GM23338 (cell line): ENCODE measurements at regions not wholly inside any gene's neighbourhood (a gene's known extent, or its start where the extent isn't known, plus 50 kb on each side); places are given as distances from the start of the nearest gene placed in this dataset.

Experiments used
- ATAC-seq: fragments of 200-7000 bp; cut with Tn5 transposase; 3 replicates; pipeline ENCODE4 v1.9.1; 2020
- DNase-seq: peaks from one replicate; pipeline ENCODE4 v3.0.0-alpha.2; 2015; ENCODE audit warnings: low spot score
- H2AFZ ChIP-seq: fragments of 200-600 bp; sonication (generic); 2 replicates; pipeline ENCODE4 v1.8.0; 2016; ENCODE audit warnings: antibody characterized with exemption, mild to moderate bottlenecking, moderate library complexity
- H3F3A ChIP-seq: fragments of 200-600 bp; sonication (generic); replicated peaks from 2 replicates; pipeline ENCODE4 v1.8.0; 2017; ENCODE audit warnings: antibody characterized with exemption, mixed run types, low read depth
- H3K27ac ChIP-seq: fragments of 200-600 bp; sonication (generic); 2 replicates; pipeline ENCODE4 v1.6.1; 2016; ENCODE audit warnings: low read depth
- H3K27me3 ChIP-seq: fragments of 200-600 bp; sonication (generic); 2 replicates; pipeline ENCODE4 v1.8.0; 2016; ENCODE audit warnings: mild to moderate bottlenecking, mixed run types, moderate library complexity; ENCODE audit not compliant: insufficient read depth
- H3K36me3 ChIP-seq: fragments of 200-600 bp; sonication (generic); 2 replicates; pipeline ENCODE4 v1.8.0; 2016; ENCODE audit warnings: mild to moderate bottlenecking; ENCODE audit not compliant: insufficient read depth
- H3K4me1 ChIP-seq: fragments of 200-600 bp; sonication (generic); 2 replicates; pipeline ENCODE4 v1.8.0; 2016; ENCODE audit warnings: mild to moderate bottlenecking, moderate library complexity; ENCODE audit not compliant: insufficient read depth
- H3K4me2 ChIP-seq: fragments of 200-600 bp; sonication (generic); 2 replicates; pipeline ENCODE4 v1.7.1; 2017; ENCODE audit warnings: mixed run types
- H3K4me3 ChIP-seq: fragments of 200-600 bp; sonication (generic); 2 replicates; pipeline ENCODE4 v1.6.1; 2016; ENCODE audit warnings: mixed run types
- H3K79me2 ChIP-seq: fragments of 200-600 bp; sonication (generic); replicated peaks from 2 replicates; pipeline ENCODE4 v1.8.0; 2017; ENCODE audit warnings: mild to moderate bottlenecking; ENCODE audit not compliant: insufficient read depth
- H3K9me2 ChIP-seq: fragments of 200-600 bp; sonication (generic); 2 replicates; pipeline ENCODE4 v1.8.0; 2017; ENCODE audit not compliant: insufficient read depth
- H4K20me1 ChIP-seq: fragments of 200-600 bp; sonication (generic); replicated peaks from 2 replicates; pipeline ENCODE4 v1.8.0; 2017; ENCODE audit warnings: mild to moderate bottlenecking; ENCODE audit not compliant: insufficient read depth
- H3K27ac Mint-ChIP-seq: 2 replicates; pipeline ENCODE4 v1.8.0; 2020; ENCODE audit warnings: inconsistent platforms, mild to moderate bottlenecking, moderate library complexity, mixed read lengths
- H3K27me3 Mint-ChIP-seq: 3 replicates; pipeline ENCODE4 v1.8.0; 2022; ENCODE audit warnings: low read depth, mild to moderate bottlenecking, moderate library complexity, mixed read lengths, inconsistent platforms; ENCODE audit not compliant: insufficient read depth, poor library complexity
- H3K36me3 Mint-ChIP-seq: 3 replicates; pipeline ENCODE4 v1.8.0; 2021; ENCODE audit warnings: low read depth, mild to moderate bottlenecking, inconsistent platforms, moderate library complexity, mixed read lengths
- H3K4me1 Mint-ChIP-seq: 3 replicates; pipeline ENCODE4 v1.8.0; 2020; ENCODE audit warnings: mild to moderate bottlenecking, inconsistent platforms, mixed read lengths
- H3K4me3 Mint-ChIP-seq: 3 replicates; pipeline ENCODE4 v1.8.0; 2021; ENCODE audit warnings: moderate library complexity, mild to moderate bottlenecking, inconsistent platforms, mixed read lengths
- H3K9me3 Mint-ChIP-seq: 3 replicates; pipeline ENCODE4 v1.8.0; 2020; ENCODE audit warnings: moderate library complexity, mild to moderate bottlenecking, inconsistent platforms, mixed read lengths
- CREB1 ChIP-seq: fragments of 250-450 bp; sonication (Bioruptor Pico); IDR thresholded peaks from 2 replicates; pipeline ENCODE4 v1.5.0; 2020; ENCODE audit warnings: low read depth, mild to moderate bottlenecking, moderate library complexity
- EZH2 ChIP-seq: fragments of 200-600 bp; sonication (generic); IDR thresholded peaks from one replicate; pipeline ENCODE4 v1.8.0; 2017; ENCODE audit warnings: antibody characterized with exemption, mild to moderate bottlenecking, low read depth; ENCODE audit not compliant: unreplicated experiment
- EZH2phosphoT487 ChIP-seq: fragments of 200-600 bp; sonication (generic); IDR thresholded peaks from one replicate; pipeline ENCODE4 v1.8.1; 2018; ENCODE audit warnings: antibody characterized with exemption; ENCODE audit not compliant: unreplicated experiment
- JUNB ChIP-seq: IDR thresholded peaks from one replicate; pipeline ENCODE4 v1.6.1; 2016; ENCODE audit warnings: antibody characterized with exemption; ENCODE audit not compliant: unreplicated experiment
- NANOG ChIP-seq: IDR thresholded peaks from 2 replicates; pipeline ENCODE4 v1.6.1; 2016; ENCODE audit warnings: antibody characterized with exemption, borderline replicate concordance
- POLR2AphosphoS5 ChIP-seq: IDR thresholded peaks from 2 replicates; pipeline ENCODE4 v1.6.1; 2016; ENCODE audit warnings: antibody characterized with exemption, low read depth
- REST ChIP-seq: IDR thresholded peaks from one replicate; pipeline ENCODE4 v1.6.1; 2018; ENCODE audit warnings: antibody characterized with exemption; ENCODE audit not compliant: unreplicated experiment
- STAT1 ChIP-seq: IDR thresholded peaks from one replicate; pipeline ENCODE4 v1.6.1; 2016; ENCODE audit warnings: antibody characterized with exemption; ENCODE audit not compliant: unreplicated experiment
- ZNF114 ChIP-seq: fragments of 250-450 bp; sonication (Bioruptor Pico); IDR thresholded peaks from 2 replicates; pipeline ENCODE4 v1.5.0; 2020; ENCODE audit warnings: mild to moderate bottlenecking, moderate library complexity
- ZNF331 ChIP-seq: fragments of 250-450 bp; sonication (Bioruptor Pico); IDR thresholded peaks from 2 replicates; pipeline ENCODE4 v1.5.0; 2020; ENCODE audit warnings: low read depth, mild to moderate bottlenecking, moderate library complexity
- ZNF462 ChIP-seq: fragments of 250-450 bp; sonication (Bioruptor Pico); IDR thresholded peaks from 2 replicates; pipeline ENCODE4 v1.5.0; 2020; ENCODE audit warnings: mild to moderate bottlenecking, moderate library complexity
- TF ChIP-seq, protein P1 (sequence below), 2 experiments: fragments of 200-600 bp in 1 of 2; sonication (generic) in 1 of 2; conservative IDR thresholded peaks; 2 replicates each; pipeline versions ENCODE4 v1.5.1 to v1.6.1; 2016 to 2017; ENCODE audit warnings: antibody characterized with exemption in 2 of 2, low read depth in 2 of 2, mild to moderate bottlenecking in 2 of 2, moderate library complexity in 1 of 2
- TF ChIP-seq, protein P2 (sequence below): IDR thresholded peaks from 2 replicates; pipeline ENCODE4 v1.6.1; 2016; ENCODE audit warnings: antibody characterized with exemption

- Histone ChIP-seq H4K20me1 (no peaks in the 10 kb centered on the region), H3K4me1 (no peaks in the 10 kb centered on the region), H3K79me2 (no peaks in the 10 kb centered on the region), H3F3A (no peaks in the 10 kb centered on the region), H3K4me3 (no peak overlapping the region), H3K27me3 (no peaks in the 10 kb centered on the region), H3K27ac (no peak overlapping the region), H2AFZ (no peak overlapping the region), H3K4me2 (no peak overlapping the region), H3K9me2 (no peaks in the 10 kb centered on the region), H3K36me3 (no peaks in the 10 kb centered on the region)
- Mint-ChIP-seq H3K4me3 (no peak overlapping the region), H3K9me3 (no peaks in the 10 kb centered on the region), H3K27ac (no peak overlapping the region), H3K27me3 (no peaks in the 10 kb centered on the region), H3K36me3 (no peaks in the 10 kb centered on the region), H3K4me1 (no peaks in the 10 kb centered on the region)
- no peak for DNase-seq
- TF ChIP-seq STAT1 = no peak
- no peak for TF ChIP-seq POLR2AphosphoS5
- TF ChIP-seq EZH2phosphoT487 = no peak
- no peak for TF ChIP-seq JUNB
- TF ChIP-seq, protein P1, sequence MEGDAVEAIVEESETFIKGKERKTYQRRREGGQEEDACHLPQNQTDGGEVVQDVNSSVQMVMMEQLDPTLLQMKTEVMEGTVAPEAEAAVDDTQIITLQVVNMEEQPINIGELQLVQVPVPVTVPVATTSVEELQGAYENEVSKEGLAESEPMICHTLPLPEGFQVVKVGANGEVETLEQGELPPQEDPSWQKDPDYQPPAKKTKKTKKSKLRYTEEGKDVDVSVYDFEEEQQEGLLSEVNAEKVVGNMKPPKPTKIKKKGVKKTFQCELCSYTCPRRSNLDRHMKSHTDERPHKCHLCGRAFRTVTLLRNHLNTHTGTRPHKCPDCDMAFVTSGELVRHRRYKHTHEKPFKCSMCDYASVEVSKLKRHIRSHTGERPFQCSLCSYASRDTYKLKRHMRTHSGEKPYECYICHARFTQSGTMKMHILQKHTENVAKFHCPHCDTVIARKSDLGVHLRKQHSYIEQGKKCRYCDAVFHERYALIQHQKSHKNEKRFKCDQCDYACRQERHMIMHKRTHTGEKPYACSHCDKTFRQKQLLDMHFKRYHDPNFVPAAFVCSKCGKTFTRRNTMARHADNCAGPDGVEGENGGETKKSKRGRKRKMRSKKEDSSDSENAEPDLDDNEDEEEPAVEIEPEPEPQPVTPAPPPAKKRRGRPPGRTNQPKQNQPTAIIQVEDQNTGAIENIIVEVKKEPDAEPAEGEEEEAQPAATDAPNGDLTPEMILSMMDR (conservative IDR thresholded peaks at IDR 0.05; ENCODE audit: low read depth in 2 of 2) = no peak
- TF ChIP-seq NANOG = no peak
- no peak for TF ChIP-seq EZH2
- TF ChIP-seq ZNF462 (CRISPR knock-in tag) = no peak
- TF ChIP-seq, protein P2, sequence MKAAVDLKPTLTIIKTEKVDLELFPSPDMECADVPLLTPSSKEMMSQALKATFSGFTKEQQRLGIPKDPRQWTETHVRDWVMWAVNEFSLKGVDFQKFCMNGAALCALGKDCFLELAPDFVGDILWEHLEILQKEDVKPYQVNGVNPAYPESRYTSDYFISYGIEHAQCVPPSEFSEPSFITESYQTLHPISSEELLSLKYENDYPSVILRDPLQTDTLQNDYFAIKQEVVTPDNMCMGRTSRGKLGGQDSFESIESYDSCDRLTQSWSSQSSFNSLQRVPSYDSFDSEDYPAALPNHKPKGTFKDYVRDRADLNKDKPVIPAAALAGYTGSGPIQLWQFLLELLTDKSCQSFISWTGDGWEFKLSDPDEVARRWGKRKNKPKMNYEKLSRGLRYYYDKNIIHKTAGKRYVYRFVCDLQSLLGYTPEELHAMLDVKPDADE = no peak
- no peak for TF ChIP-seq ZNF331
- no peak for TF ChIP-seq ZNF114 (CRISPR knock-in tag)
- no peak for TF ChIP-seq CREB1 (CRISPR knock-in tag)
- TF ChIP-seq REST = no peak
- no peak for ATAC-seq
Observed at GRCh38 chrX:123060986-123061385, 123.1 kb upstream of the GRIA3 start.
